Activated CD8-positive, alpha-beta T cell treated with anti-CD3 and anti-CD28 coated beads for 36 hours (primary cell): ENCODE measurements at regions not wholly inside any gene's neighbourhood (a gene's known extent, or its start where the extent isn't known, plus 50 kb on each side); places are given as distances from the start of the nearest gene placed in this dataset.

ENCODE experiments used
- ATAC-seq: fragments of 200-7000 bp; cut with Tn5 transposase; one replicate; pipeline ENCODE4 v1.10.0; 2021; ENCODE audit warnings: mild to moderate bottlenecking, moderate library complexity
- CTCF ChIA-PET: fragments of 350-600 bp; sonication (Branson Sonifier 250); formaldehyde crosslinking; loops from one replicate; lab custom pipeline; 2021; ENCODE audit warnings: antibody characterized with exemption; lab: Charles Lee
- POLR2A ChIA-PET: fragments of 350-600 bp; sonication (Branson Sonifier 250); formaldehyde crosslinking; loops from one replicate; lab custom pipeline; 2021; ENCODE audit warnings: antibody characterized with exemption; lab: Charles Lee
- DNase-seq: peaks from one replicate; pipeline ENCODE4 v3.0.0-alpha.2; 2020
- H3K27ac Mint-ChIP-seq: one replicate; pipeline ENCODE4 v1.8.0; 2021; ENCODE audit warnings: mild to moderate bottlenecking, mixed read lengths
- H3K27me3 Mint-ChIP-seq: one replicate; pipeline ENCODE4 v1.8.0; 2021; ENCODE audit warnings: mixed read lengths
- H3K36me3 Mint-ChIP-seq: one replicate; pipeline ENCODE4 v1.8.0; 2021; ENCODE audit warnings: low read depth, mixed read lengths
- H3K4me1 Mint-ChIP-seq: one replicate; pipeline ENCODE4 v1.8.0; 2021; ENCODE audit warnings: low read depth, mixed read lengths
- H3K4me3 Mint-ChIP-seq: one replicate; pipeline ENCODE4 v1.8.0; 2021; ENCODE audit warnings: mild to moderate bottlenecking, moderate library complexity, mixed read lengths
- H3K9me3 Mint-ChIP-seq: one replicate; pipeline ENCODE4 v1.8.0; 2021; ENCODE audit warnings: mixed read lengths
- intact Hi-C: fragments of 100-400 bp; cut with micrococcal nuclease; formaldehyde crosslinking; loops from one replicate; pipeline ENCODE4 v1.10.0; 2022
- TF ChIP-seq, protein P1 (sequence below): fragments of 200-600 bp; IDR thresholded peaks from one replicate; pipeline ENCODE4 v1.8.0; 2022; ENCODE audit warnings: antibody characterized with exemption, mild to moderate bottlenecking

DNA sequence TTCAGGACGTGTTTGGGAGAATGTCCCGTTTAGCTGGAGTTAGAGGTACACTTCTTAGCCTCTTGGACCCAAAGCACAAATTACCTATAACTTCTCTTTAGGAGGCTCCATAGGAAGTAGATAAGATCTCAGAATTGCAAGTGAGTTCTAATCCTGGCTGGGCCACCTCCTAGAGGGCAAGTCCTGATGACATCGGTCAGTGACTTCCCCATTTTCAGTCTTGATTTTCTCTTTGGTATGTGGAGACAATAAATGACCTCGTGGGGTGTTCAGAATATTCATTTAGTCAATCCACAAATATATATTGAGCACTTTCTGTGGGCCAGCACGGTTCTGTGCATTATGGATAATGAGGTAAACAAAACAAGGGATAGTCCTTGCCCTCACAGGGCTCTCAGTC lies 208.6 kb downstream of the CWF19L2 start:
- H3K36me3 Mint-ChIP-seq: no peaks in the 10 kb centered on the region
- no peak for DNase-seq
- no peaks in the 10 kb centered on the region for H3K9me3 Mint-ChIP-seq
- H3K4me1 Mint-ChIP-seq: no peaks in the 10 kb centered on the region
- ChIA-PET POLR2A (no interaction called here), CTCF (no interaction called here)
- no peak overlapping the region for H3K27ac Mint-ChIP-seq
- no peaks in the 10 kb centered on the region for H3K27me3 Mint-ChIP-seq
- ATAC-seq: no peak
- TF ChIP-seq, protein P1, sequence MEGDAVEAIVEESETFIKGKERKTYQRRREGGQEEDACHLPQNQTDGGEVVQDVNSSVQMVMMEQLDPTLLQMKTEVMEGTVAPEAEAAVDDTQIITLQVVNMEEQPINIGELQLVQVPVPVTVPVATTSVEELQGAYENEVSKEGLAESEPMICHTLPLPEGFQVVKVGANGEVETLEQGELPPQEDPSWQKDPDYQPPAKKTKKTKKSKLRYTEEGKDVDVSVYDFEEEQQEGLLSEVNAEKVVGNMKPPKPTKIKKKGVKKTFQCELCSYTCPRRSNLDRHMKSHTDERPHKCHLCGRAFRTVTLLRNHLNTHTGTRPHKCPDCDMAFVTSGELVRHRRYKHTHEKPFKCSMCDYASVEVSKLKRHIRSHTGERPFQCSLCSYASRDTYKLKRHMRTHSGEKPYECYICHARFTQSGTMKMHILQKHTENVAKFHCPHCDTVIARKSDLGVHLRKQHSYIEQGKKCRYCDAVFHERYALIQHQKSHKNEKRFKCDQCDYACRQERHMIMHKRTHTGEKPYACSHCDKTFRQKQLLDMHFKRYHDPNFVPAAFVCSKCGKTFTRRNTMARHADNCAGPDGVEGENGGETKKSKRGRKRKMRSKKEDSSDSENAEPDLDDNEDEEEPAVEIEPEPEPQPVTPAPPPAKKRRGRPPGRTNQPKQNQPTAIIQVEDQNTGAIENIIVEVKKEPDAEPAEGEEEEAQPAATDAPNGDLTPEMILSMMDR: no peak
- intact Hi-C loops: no loop called here
- no peak overlapping the region for H3K4me3 Mint-ChIP-seq

DNA sequence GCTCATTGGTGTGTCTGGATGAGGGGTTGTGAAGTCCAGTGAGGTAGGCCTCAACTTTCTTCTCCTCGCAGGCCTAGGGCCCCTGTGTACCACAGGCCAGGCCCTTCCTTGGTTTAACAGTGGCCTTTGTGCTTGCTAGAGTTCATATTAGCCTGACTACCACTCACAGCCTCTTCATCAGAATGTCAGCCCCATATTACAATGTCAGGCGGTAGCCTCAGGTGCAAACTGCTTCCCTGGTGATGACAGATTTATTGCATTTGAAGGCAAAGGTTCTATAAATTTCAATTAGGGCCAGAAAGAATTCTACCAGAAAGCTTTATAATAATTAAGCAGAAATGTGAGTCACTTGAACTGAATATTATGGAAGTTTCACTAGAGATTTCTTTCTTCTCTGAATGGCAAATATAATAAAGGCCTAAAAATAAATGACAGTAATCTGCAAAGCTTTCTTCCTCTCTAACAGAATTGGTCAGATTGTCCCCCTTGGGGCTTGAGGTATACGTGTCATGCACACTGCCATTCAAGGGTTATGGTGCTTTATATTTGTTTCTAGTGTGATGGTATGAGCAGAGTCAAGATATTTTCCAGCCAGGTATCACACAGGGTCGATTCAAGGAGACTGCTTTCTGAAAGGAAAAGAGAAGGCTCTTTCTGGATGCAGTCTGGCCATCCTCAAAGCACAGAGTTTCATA lies 210.3 kb downstream of the CWF19L2 start:
- DNase-seq: no peak
- ChIA-PET POLR2A (no interaction called here), CTCF (interaction anchor here (1.0 kb wide), 1 partner anchor 10 kb away, joined by 3 read pairs; no protein-coding TSS in a partner anchor)
- H3K9me3 Mint-ChIP-seq: no peaks in the 10 kb centered on the region
- H3K4me3 Mint-ChIP-seq: no peak overlapping the region
- no peaks in the 10 kb centered on the region for H3K36me3 Mint-ChIP-seq
- H3K4me1 Mint-ChIP-seq: no peaks in the 10 kb centered on the region
- H3K27ac Mint-ChIP-seq: no peak overlapping the region
- H3K27me3 Mint-ChIP-seq: no peaks in the 10 kb centered on the region
- TF ChIP-seq, protein P1: no peak
- ATAC-seq: no peak
- intact Hi-C loops: no loop called here

DNA sequence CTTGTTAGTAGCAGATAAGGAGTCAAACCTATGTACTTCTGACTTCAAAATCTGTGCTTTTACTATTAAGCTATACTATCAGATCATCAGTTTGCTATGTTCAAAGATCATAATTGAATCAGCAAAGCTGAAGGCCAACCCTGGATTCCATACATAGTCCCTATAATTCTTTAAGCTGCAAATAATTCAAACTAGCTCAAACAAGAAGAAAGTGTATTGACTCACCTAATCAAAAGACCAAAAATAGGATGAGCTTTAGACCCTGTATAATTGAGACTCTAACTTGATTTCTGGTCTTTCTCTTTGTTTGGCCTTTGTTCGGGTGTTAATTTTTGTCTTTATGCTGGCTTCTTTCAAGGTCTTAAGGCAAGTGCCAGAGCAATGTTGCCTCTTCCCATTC lies 213.7 kb downstream of the CWF19L2 start:
- TF ChIP-seq, protein P1: no peak
- ChIA-PET POLR2A (no interaction called here), CTCF (interaction anchor here (1.2 kb wide), 1 partner anchor 12 kb away, joined by 4 read pairs; no protein-coding TSS in a partner anchor)
- H3K27me3 Mint-ChIP-seq: peaks cover 5% of the 10 kb centered on the region
- ATAC-seq (no peak), DNase-seq (no peak)
- H3K4me1 Mint-ChIP-seq: no peaks in the 10 kb centered on the region
- no peaks in the 10 kb centered on the region for H3K36me3 Mint-ChIP-seq
- intact Hi-C loops: no loop called here
- no peak overlapping the region for H3K4me3 Mint-ChIP-seq
- no peak overlapping the region for H3K27ac Mint-ChIP-seq
- H3K9me3 Mint-ChIP-seq: no peaks in the 10 kb centered on the region

DNA sequence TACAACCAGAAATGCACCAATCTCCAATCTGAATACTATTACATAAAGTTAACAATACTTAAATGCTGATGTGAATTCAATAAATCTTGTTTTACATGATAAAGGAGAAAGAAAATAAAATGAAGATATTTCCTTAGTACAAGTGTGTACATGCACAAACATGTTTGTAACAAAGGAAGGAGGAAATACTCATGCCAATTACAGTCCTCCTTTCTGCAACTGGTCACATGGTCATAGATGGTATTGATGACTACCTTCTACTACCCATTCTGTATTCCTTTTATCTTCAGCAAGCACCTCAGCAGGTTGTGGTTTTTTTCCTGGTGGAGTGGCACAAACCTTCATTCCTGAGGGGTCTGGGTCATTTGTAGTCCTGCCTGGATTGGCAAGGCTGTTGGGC lies 214.2 kb upstream of the GUCY1A2 start:
- TF ChIP-seq, protein P1: no peak
- Mint-ChIP-seq H3K4me3 (no peak overlapping the region), H3K4me1 (no peaks in the 10 kb centered on the region), H3K27ac (no peak overlapping the region), H3K9me3 (peaks cover 10% of the 10 kb centered on the region), H3K36me3 (no peaks in the 10 kb centered on the region), H3K27me3 (no peaks in the 10 kb centered on the region)
- ChIA-PET CTCF (no interaction called here), POLR2A (no interaction called here)
- ATAC-seq (no peak), DNase-seq (no peak)
- intact Hi-C loops: no loop called here

DNA sequence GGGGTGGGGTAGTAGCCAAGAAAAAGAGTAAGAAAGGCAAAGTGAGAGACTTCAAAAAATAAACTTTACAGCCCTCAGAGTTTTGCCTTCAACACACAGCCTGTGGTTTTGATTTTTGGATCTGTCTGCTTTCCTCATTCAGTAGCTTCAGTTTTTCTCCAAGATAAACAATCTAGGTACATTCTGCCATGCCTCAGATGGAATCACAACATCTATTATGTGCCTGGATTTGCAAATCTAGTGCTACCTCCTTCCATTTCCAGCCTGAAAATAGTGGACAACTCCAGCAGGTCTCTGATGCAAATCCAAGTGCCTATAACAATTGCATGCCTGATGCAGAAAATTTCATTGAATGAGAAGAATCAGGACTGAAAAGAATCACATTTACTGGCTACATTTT lies 206.6 kb upstream of the GUCY1A2 start:
- H3K4me3 Mint-ChIP-seq: no peak overlapping the region
- H3K9me3 Mint-ChIP-seq: peaks cover 3% of the 10 kb centered on the region
- POLR2A ChIA-PET: no interaction called here
- TF ChIP-seq, protein P1: no peak
- CTCF ChIA-PET: no interaction called here
- H3K36me3 Mint-ChIP-seq: no peaks in the 10 kb centered on the region
- no peaks in the 10 kb centered on the region for H3K4me1 Mint-ChIP-seq
- ATAC-seq (no peak), DNase-seq (no peak)
- intact Hi-C loops: no loop called here
- H3K27me3 Mint-ChIP-seq: no peaks in the 10 kb centered on the region
- no peak overlapping the region for H3K27ac Mint-ChIP-seq
